ENCODE measurements at regions not wholly inside any gene's neighbourhood (a gene's known extent, or its start where the extent isn't known, plus 50 kb on each side); places are given as distances from the start of the nearest gene placed in this dataset.

- H3K27me3 ChIP-seq = no peaks in the 10 kb centered on the region
- intact Hi-C loops (cut with DNase I) = no loop called here
- H3K4me1 ChIP-seq = no peaks in the 10 kb centered on the region
- WGBS, 2 donors = 94 to 100% methylated on average over 2 of the region's 2 CpGs
- DNase-seq = no peak
- H3K36me3 ChIP-seq = no peaks in the 10 kb centered on the region
- H3K9me3 ChIP-seq = no peaks in the 10 kb centered on the region
- no peak overlapping the region for H3K4me3 ChIP-seq (replicated peaks in 1 of 3)
- TF ChIP-seq CTCF (IDR thresholded peaks at IDR 0.05) = no peak
- no peak for TF ChIP-seq POLR2A (IDR thresholded peaks at IDR 0.05)
- H3K27ac ChIP-seq = no peak overlapping the region
These were observed 171.0 kb downstream of the SLC4A3 start for GRCh38 chr2:219798430-219798829.

- Histone ChIP-seq H3K27me3 (no peaks in the 10 kb centered on the region), H3K4me3 (replicated peaks in 1 of 3) (no peak overlapping the region), H3K27ac (no peak overlapping the region), H3K9me3 (no peaks in the 10 kb centered on the region), H3K36me3 (no peaks in the 10 kb centered on the region), H3K4me1 (no peaks in the 10 kb centered on the region)
- 83 to 84% methylated on average over 2 of the region's 2 CpGs for WGBS, 2 donors
- intact Hi-C loops (cut with DNase I) = no loop called here
- TF ChIP-seq POLR2A (IDR thresholded peaks at IDR 0.05) (no peak), CTCF (IDR thresholded peaks at IDR 0.05) (no peak)
- DNase-seq = no peak
These were observed 175.9 kb downstream of the SLC4A3 start for GRCh38 chr2:219803294-219803693.

DNA sequence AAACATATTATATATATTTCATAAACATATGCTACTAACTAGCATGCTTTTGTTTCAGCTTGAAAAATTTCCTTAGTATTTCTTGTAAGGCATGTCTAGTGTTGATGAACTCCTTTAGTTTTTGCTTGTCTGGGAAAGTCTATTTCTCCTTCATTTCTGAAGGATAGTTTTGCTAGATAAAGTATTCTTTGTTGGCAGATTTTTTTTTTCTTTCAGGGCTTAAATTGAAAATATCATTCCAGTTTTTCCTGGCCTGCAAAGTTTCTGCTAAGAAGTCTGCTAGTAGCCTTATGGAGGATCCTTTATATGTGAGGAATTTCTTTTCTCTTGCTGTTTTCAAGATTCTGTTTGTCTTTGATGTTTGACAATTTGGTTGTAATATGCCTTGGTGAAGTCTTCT is 183.5 kb downstream of the SLC4A3 start:
- no peak for TF ChIP-seq CTCF (IDR thresholded peaks at IDR 0.05)
- no peak for TF ChIP-seq POLR2A (IDR thresholded peaks at IDR 0.05)
- Histone ChIP-seq H3K4me3 (replicated peaks in 1 of 3) (no peak overlapping the region), H3K27me3 (no peaks in the 10 kb centered on the region), H3K4me1 (no peaks in the 10 kb centered on the region), H3K9me3 (no peaks in the 10 kb centered on the region), H3K36me3 (no peaks in the 10 kb centered on the region), H3K27ac (no peak overlapping the region)
- intact Hi-C loops (cut with DNase I) = no loop called here
- no peak for DNase-seq

GRCh38 chr2:219812672-219813071 is 185.2 kb downstream of the SLC4A3 start:
- DNase-seq = no peak
- TF ChIP-seq POLR2A (IDR thresholded peaks at IDR 0.05) = no peak
- Histone ChIP-seq H3K36me3 (no peaks in the 10 kb centered on the region), H3K4me3 (replicated peaks in 1 of 3) (no peak overlapping the region), H3K27me3 (no peaks in the 10 kb centered on the region), H3K27ac (no peak overlapping the region), H3K9me3 (no peaks in the 10 kb centered on the region), H3K4me1 (no peaks in the 10 kb centered on the region)
- 50% methylated on average over 2 of the region's 2 CpGs; no CpG with 5 or more reads in 1 of the 2 donors for WGBS, 2 donors
- intact Hi-C loops (cut with DNase I) = no loop called here

DNA sequence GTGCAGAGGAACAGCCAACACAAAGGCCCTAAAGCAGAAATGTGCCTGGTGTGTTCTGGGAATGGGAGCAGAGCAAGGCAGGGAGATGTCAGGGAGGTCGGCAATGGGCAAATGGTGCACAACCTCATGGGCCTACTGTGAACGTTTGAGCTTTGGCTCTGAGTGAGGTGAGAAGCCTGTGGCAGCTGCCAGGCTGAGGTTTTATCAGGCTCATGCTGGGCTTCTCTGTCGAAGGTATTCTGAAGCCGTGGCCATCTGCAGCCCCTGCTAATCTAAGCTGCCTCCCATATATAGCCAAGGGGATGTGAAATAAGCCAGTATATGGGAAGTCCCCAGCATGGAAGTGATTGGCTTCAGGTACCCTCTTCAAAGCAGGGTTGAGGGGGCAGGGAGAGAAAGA is 193.3 kb downstream of the SLC4A3 start:
- TF ChIP-seq CTCF (IDR thresholded peaks at IDR 0.05) (no peak), POLR2A (IDR thresholded peaks at IDR 0.05) (no peak)
- 60 to 79% methylated on average over 4 of the region's 4 CpGs for WGBS, 2 donors
- no peak overlapping the region for H3K27ac ChIP-seq
- intact Hi-C loops (cut with DNase I) = no loop called here
- H3K9me3 ChIP-seq = no peaks in the 10 kb centered on the region
- H3K27me3 ChIP-seq = no peaks in the 10 kb centered on the region
- DNase-seq = no peak
- no peak overlapping the region for H3K4me3 ChIP-seq (replicated peaks in 1 of 3)
- no peaks in the 10 kb centered on the region for H3K4me1 ChIP-seq
- no peaks in the 10 kb centered on the region for H3K36me3 ChIP-seq

DNA sequence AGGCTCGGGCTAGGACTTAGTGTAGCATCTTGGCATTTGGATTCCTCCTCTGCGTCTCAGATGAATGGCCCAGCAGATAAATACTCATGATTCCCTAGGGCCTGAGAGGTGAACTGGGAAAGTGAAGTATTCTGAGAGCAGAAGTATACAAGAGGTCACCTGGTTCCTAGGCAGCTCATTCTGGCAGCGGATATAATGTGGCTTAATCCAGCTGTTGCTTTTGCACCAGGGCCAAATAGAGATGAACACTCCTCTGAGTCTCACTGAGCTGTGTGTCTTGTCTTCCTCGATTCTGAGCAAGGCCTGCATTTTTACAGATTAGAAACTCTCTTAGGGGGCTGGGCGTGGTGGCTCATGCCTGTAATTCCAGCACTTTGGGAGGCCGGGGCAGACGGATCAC is 196.1 kb downstream of the SLC4A3 start:
- Histone ChIP-seq H3K36me3 (no peaks in the 10 kb centered on the region), H3K9me3 (no peaks in the 10 kb centered on the region), H3K27me3 (no peaks in the 10 kb centered on the region), H3K27ac (no peak overlapping the region), H3K4me1 (no peaks in the 10 kb centered on the region), H3K4me3 (replicated peaks in 1 of 3) (no peak overlapping the region)
- TF ChIP-seq POLR2A (IDR thresholded peaks at IDR 0.05) (no peak), CTCF (IDR thresholded peaks at IDR 0.05) (no peak)
- 83 to 85% methylated on average over 5 to 7 of the region's 7 CpGs for WGBS, 2 donors
- intact Hi-C loops (cut with DNase I) = no loop called here
- DNase-seq = no peak

Data from thyroid gland (tissue), 4 donors.